Ishikawa (cell line): ENCODE measurements at regions not wholly inside any gene's neighbourhood (a gene's known extent, or its start where the extent isn't known, plus 50 kb on each side); places are given as distances from the start of the nearest gene placed in this dataset.

Source experiments
- MAX ChIP-seq: IDR thresholded peaks from 2 replicates; pipeline ENCODE4 v1.6.1; 2012
- REST ChIP-seq: IDR thresholded peaks from 2 replicates; pipeline ENCODE4 v1.6.1; 2012; ENCODE audit warnings: low read depth, mild to moderate bottlenecking
- TCF12 ChIP-seq: IDR thresholded peaks from 2 replicates; pipeline ENCODE4 v1.6.1; 2012; ENCODE audit warnings: low read depth
- TEAD4 ChIP-seq: IDR thresholded peaks from 2 replicates; pipeline ENCODE4 v1.6.1; 2012
- ZBTB7A ChIP-seq: IDR thresholded peaks from 2 replicates; pipeline ENCODE4 v1.6.1; 2012; ENCODE audit warnings: low read depth

- TF ChIP-seq ZBTB7A (no peak), REST (no peak), TEAD4 (no peak), MAX (no peak), TCF12 (no peak)
These were observed 160.8 kb downstream of the TUSC7 start for GRCh38 chr3:116870379-116870778.
